ELF-1 (cell line): ENCODE measurements at regions not wholly inside any gene's neighbourhood (a gene's known extent, or its start where the extent isn't known, plus 50 kb on each side); places are given as distances from the start of the nearest gene placed in this dataset.

Experiments used
- DNase-seq: peaks from one replicate; pipeline ENCODE4 v3.0.0-alpha.2; 2016; ENCODE audit warnings: low read depth, low spot score

DNA sequence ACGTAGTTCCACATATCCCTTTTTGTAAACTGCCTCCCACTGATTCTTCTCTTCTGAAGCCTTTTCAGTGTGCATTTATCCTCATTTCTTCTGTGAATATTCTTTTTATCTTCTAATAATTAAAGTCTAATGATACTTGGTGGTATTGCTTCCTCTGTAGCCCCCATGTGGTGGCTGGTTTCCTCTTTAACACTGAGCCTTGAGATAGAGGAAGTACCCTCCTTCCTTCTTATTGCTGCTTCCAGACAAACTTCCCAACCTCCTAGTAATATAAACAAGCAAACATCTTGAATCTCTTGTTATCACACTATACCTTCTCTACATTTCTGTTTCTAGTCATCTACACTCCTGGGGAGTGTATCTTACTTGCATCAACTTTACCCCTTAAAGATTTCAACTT lies 310.5 kb upstream of the GIMD1 start:
- no peak for DNase-seq

GRCh38 chr4:106677213-106677612 lies 308.6 kb upstream of the GIMD1 start:
- no peak for DNase-seq

DNA sequence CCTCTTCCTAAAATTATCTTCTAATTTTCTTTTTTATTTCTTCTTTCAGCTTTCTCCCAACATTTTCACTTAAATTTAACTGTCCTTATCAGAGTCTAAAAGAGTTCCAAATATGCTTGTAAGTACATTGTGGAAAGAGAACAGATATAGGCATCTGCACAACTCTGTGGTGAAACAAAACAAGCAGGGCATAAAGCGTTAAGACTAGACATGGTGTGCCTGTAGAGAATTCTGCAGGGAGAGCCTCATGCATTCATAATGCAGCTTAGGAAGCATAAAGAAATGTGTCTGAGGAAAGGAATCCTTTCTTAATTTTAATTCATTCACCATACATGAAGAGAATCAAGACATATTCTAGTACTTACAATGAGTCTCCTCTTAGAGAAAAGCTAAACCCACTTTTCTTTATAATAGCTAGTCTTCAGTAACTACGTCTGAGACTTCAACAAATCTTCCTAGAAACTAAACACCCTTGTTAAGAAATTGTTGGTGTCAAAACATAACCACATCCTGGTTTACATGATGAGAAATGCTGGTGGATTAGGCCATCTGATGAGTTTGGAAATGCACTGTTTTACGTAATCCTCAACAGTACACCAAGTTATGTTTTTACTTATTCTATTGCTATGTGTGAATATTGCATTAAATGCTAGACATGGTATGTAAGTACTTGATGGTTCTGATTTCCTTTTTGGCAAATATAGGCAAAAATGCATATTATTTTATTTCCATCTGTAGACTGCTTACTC lies 307.8 kb upstream of the GIMD1 start:
- no peak for DNase-seq

- no peak for DNase-seq
Observed at GRCh38 chr4:106671716-106672115, 303.1 kb upstream of the GIMD1 start.

GRCh38 chr4:106670976-106671375 lies 302.4 kb upstream of the GIMD1 start:
- DNase-seq = no peak

GRCh38 chr4:106659371-106659770 lies 290.8 kb upstream of the GIMD1 start:
- no peak for DNase-seq

DNA sequence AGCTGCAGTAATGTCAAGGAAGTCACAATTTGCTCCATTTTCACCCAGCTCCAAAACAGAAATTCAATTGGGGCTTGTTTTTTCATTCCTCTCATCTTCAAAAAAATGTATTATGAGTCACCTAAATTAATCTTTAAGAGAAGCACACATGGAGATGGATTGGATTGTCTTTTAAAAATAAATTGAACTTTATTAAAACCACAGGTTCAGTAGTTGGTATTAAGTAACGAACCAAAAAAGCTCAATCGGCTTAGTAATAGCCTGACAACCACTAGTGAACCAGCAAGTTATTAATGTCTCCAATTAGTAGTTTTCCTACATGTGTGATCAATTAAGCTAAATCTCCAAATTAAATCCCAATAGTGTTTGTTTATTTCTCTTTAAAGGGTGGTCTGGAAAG lies 283.5 kb upstream of the GIMD1 start:
- DNase-seq = no peak

GRCh38 chr4:106650701-106651100 lies 282.1 kb upstream of the GIMD1 start:
- no peak for DNase-seq

DNA sequence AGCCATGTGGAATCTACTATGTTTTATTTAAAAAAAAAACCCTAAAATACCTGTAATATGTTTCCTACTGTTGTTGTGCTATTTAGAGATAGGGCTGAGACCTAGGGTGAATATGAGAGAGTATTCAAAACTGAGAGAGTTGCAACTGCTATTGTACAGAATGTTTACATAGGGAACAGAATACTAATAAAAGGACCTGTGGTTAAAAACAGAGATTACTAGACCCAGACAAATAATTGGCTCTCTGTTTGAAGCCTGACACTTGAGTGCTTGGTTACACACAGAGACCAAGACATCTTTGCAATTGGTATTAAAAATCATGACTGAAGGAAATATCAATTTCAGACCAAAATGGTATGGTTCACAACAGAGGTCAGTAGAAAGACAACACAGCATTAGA lies 278.9 kb upstream of the GIMD1 start:
- no peak for DNase-seq

DNA sequence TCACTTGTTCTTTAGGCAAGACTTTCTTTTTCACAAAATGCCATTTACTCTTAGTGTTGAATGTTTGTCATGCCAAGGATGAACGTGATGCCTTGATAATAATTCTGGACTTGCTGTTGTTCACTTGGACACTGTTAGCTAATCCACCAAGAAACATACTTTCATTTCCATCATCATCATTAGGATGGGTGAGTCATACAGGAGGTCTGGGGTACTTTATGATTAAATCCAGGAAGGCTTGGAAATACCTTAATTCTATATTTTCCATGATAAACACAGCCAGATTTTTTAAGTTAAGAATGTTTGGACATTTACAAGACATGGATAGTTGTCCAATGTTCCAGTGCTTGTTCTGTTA lies 260.7 kb upstream of the GIMD1 start:
- no peak for DNase-seq

GRCh38 chr4:106628586-106629267 lies 260.1 kb upstream of the GIMD1 start:
- DNase-seq = no peak

GRCh38 chr4:106627051-106627450 lies 258.5 kb upstream of the GIMD1 start:
- DNase-seq = no peak

- DNase-seq = no peak
Observed at GRCh38 chr4:106624671-106625070, 256.1 kb upstream of the GIMD1 start.

- DNase-seq = no peak
Observed at GRCh38 chr4:106618956-106619355, 250.4 kb upstream of the GIMD1 start.

GRCh38 chr4:106615961-106616360 lies 247.4 kb upstream of the GIMD1 start:
- no peak for DNase-seq

DNA sequence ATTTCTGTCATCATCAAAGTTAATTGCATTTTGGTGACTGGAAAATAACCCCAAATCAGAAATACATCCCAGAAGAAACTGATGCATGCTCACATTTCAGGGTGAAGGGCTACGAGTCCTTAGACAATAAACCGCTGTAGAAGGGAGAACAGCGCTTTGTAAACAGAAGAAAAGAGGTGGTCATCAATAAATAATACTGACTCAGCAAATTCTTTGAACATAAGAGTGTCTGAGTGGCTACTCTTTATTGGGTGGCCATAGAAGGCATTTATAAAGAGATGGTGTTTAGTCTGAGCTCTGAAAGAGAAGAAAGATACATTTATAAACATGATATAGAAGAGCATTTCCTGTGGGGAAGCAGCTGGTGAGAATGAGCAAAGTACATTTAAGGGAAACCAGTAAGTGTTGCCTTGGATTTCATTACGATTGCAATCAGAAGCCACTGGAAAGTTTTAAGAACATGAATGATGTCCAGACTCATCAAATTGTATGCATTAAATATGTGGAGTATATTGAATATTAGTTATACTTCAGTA lies 246.9 kb upstream of the GIMD1 start:
- DNase-seq = no peak

GRCh38 chr4:106614441-106614840 lies 245.9 kb upstream of the GIMD1 start:
- DNase-seq = no peak

GRCh38 chr4:106609917-106610316 lies 241.3 kb upstream of the GIMD1 start:
- DNase-seq = no peak

GRCh38 chr4:106607558-106607957 lies 239.0 kb upstream of the GIMD1 start:
- no peak for DNase-seq

- no peak for DNase-seq
Observed at GRCh38 chr4:106604319-106605051, 235.9 kb upstream of the GIMD1 start.

DNA sequence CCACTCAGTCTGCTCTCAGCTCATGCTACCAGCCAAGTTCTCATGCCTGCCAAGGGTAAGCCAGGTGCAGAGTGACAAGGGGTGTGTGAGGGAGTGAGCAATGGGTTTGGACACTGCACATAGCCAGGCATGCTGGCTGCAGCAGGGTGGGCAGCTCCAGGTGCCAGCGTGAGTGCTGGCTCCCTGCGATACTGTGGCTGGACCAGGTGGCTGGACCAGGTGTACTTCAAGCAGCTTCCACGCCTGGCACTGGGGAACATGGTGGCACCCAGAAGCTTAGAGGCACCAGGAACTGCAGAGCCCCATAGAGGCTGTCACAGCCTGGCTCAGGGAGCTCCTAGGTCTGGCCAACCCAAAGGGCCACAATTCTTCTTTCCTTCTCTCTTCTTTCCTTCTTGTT lies 234.9 kb upstream of the GIMD1 start:
- DNase-seq = no peak

DNA sequence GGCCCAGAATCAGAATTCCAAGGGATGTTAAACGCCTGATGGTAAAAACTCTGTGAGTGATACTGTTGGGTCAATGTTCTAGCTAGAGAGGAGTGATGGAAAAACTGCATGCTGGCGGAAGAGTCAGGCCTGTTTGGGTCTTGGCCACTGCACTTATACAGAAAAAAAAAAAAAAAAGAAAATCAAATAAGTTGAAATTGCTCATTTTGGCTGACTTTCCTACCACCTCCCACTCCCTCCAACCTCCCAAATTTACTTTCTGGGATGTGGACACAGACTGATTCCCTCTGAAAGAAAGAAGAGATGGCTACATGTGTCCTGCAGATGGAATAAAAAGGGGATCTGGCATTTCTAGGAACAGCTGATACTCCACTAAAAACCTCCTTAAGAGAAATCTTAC lies 234.1 kb upstream of the GIMD1 start:
- DNase-seq = no peak

DNA sequence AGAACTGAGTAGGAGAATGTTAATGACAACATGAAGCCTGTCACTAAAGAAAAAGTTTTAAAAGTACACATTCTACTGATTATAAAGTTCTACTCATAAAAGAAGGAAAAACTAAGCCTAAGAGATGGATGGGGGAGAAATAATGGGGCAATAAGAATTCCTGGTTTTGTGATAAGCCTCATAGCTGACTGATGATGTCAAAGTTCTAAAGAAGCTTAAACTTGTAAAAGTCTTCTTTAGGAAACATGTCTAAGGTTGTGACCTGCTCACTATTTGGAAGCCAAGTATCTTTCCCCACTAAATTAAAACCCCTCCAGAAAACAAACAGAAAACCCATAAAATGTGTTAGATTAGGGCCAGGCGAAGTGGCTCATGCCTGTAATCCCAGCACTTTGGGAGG lies 232.9 kb upstream of the GIMD1 start:
- peak; percentile 21 for DNase-seq
